Fibroblast of villous mesenchyme (primary cell): ENCODE measurements at regions not wholly inside any gene's neighbourhood (a gene's known extent, or its start where the extent isn't known, plus 50 kb on each side); places are given as distances from the start of the nearest gene placed in this dataset.
A peak's percentile ranks its signal among the peaks of the same experiment; 100 is the strongest.

ENCODE experiments used
- DNase-seq: peaks from one replicate; pipeline ENCODE4 v3.0.0-alpha.2; 2010; ENCODE audit warnings: low read depth
- H3K4me3 ChIP-seq: 2 replicates; pipeline ENCODE4 v1.5.1; 2011; ENCODE audit warnings: low read depth, mild to moderate bottlenecking, low read length
- TF ChIP-seq, protein P1 (sequence below): IDR thresholded peaks from 2 replicates; pipeline ENCODE4 v1.5.1; 2012; ENCODE audit warnings: low read depth, mild to moderate bottlenecking, low read length; ENCODE audit not compliant: insufficient read depth

DNA sequence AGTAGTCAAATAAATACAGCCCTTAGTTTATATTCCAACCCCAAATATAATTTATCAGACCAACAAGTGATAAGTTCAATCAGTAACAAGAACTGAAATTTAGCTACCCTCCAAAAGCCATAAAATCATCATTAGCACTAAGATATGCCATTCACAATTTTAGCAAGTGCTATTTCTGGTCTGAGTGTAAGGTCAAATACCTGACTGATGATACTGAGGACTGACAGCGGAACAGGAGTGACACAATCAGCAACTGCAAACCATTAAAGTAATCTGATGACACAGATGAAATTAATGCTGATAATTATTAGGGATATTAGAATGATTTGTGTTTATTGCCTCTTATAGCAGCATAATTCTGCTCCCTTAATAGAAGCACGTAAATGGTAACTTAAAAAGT, 152.7 kb upstream of the SPHKAP start:
- no peak overlapping the region for H3K4me3 ChIP-seq
- no peak for DNase-seq
- TF ChIP-seq, protein P1, sequence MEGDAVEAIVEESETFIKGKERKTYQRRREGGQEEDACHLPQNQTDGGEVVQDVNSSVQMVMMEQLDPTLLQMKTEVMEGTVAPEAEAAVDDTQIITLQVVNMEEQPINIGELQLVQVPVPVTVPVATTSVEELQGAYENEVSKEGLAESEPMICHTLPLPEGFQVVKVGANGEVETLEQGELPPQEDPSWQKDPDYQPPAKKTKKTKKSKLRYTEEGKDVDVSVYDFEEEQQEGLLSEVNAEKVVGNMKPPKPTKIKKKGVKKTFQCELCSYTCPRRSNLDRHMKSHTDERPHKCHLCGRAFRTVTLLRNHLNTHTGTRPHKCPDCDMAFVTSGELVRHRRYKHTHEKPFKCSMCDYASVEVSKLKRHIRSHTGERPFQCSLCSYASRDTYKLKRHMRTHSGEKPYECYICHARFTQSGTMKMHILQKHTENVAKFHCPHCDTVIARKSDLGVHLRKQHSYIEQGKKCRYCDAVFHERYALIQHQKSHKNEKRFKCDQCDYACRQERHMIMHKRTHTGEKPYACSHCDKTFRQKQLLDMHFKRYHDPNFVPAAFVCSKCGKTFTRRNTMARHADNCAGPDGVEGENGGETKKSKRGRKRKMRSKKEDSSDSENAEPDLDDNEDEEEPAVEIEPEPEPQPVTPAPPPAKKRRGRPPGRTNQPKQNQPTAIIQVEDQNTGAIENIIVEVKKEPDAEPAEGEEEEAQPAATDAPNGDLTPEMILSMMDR = no peak

DNA sequence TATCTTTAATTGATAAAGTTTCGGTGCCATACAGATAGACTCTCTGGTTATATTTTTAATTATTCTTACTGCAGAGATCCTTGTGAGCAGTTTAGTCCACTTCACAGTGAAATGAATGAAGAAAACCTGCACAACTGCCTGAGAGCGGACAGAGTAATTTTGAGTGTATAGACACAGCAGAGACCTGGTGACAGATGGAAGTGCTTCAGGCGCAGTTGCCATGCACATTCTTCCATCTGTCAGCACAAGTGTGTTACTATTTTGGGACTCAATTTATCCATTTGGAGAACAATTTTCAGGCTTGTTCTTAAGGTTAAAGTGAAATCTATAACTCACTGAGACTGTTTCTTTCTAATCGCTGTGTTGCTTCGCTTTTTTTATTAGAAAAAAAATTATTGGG, 147.8 kb upstream of the SPHKAP start:
- TF ChIP-seq, protein P1 = no peak
- no peak overlapping the region for H3K4me3 ChIP-seq
- DNase-seq = no peak

DNA sequence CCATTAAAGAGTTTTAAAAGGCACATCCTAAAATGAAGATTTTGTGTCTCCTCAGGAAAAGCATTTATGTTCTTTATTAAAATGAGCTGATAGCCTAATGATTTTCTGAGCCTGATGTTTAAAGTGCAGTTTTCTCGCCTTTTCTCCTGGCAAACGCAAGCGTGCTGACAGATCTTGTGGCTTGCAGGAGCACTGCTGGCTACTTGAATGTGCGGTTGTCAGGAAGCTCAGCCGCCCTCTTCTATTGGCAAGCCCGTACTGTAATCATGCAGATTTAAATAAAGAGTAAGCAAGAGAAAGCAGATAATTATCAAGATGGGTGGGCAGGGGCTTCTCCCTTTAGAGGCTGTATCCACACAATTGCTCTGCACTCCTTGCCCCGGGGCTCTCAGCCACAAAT, 139.5 kb upstream of the SPHKAP start:
- H3K4me3 ChIP-seq = no peak overlapping the region
- TF ChIP-seq, protein P1 = no peak

DNA sequence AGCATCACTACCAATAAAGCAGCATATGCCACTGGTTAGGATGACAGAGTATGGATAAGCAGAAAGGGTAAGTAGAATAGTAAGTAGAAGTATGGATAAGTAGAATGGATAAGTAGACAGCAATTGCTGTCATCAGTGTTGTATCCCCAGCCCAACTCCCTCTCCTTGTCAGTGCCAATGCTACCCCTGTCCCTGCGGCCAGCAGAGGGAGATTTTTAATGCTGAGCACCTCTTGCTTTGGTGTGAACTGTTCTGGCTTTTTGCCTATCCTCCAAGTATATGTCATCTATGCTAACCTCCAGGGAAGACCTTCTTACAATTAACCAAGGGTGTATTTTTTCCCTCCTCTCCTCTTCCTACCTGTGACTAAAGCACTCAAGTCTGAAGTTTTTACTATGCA, 136.7 kb upstream of the SPHKAP start:
- DNase-seq = peak; percentile 19
- TF ChIP-seq, protein P1 = peak; percentile 53
- no peak overlapping the region for H3K4me3 ChIP-seq

More for the DNA sequence above, 139.5 kb upstream of the SPHKAP start:
- DNase-seq = no peak

- no peak overlapping the region for H3K4me3 ChIP-seq
- DNase-seq = no peak
- TF ChIP-seq, protein P1 = no peak
Observed at GRCh38 chr2:228312172-228312571, 130.7 kb upstream of the SPHKAP start.

GRCh38 chr2:228303960-228304359, 122.5 kb upstream of the SPHKAP start:
- no peak for DNase-seq
- no peak overlapping the region for H3K4me3 ChIP-seq
- TF ChIP-seq, protein P1 = no peak

DNA sequence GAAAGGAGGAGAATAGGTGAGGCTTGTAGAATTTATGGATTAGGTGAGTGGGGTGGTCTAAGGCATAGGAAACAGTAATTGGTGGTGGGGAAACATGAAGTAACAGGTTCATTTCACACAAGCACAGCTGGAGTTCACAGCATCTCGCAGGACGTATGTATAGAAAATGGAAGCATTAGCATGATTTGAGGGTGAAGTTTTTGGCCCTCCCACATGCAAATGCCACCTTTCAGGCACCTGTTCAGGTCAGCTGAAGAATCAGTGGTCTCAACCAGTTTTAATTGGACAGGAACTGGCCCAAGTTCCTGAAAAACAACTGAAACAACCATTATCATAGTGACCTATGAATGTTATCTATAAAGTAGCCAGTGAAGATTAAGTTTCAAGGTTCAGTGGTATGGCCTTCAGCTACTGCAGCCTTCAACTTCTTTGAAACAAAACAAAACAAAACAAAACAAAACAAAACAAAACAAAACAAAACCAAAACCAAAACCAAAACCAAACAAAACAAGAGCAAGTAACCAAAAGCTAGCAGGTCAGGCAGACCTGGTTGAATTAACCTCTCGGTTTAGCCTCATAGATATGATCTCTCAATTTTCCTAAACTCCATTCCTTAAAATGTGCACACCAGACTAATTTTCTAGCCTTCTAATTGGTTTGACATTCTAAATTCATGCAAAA, 102.1 kb upstream of the SPHKAP start:
- TF ChIP-seq, protein P1 = no peak
- DNase-seq = no peak
- H3K4me3 ChIP-seq = no peak overlapping the region
